Panc1 (cell line): ENCODE measurements at regions not wholly inside any gene's neighbourhood (a gene's known extent, or its start where the extent isn't known, plus 50 kb on each side); places are given as distances from the start of the nearest gene placed in this dataset.

Experiments
- ATAC-seq: fragments of 200-7000 bp; cut with Tn5 transposase; 2 replicates; pipeline ENCODE4 v1.9.1; 2020; ENCODE audit warnings: mild to moderate bottlenecking, moderate library complexity
- BruUV-seq: library from RNA; stranded (reverse); fragments of 400-500 nt; replicated peaks from 2 replicates; lab custom pipeline; 2021; lab: Mats Ljungman, UMichigan
- CTCF ChIA-PET: fragments of 300-600 bp; sonication (Branson Sonifier 250); formaldehyde crosslinking; loops from one replicate; lab custom pipeline; 2022; ENCODE audit warnings: antibody characterized with exemption; lab: Charles Lee
- POLR2A ChIA-PET: fragments of 300-600 bp; sonication (Branson Sonifier 250); formaldehyde crosslinking; loops from one replicate; lab custom pipeline; 2022; ENCODE audit warnings: antibody characterized with exemption; lab: Charles Lee
- DNase-seq: peaks from one replicate; pipeline ENCODE4 v3.0.0-alpha.2; 2010; ENCODE audit warnings: low read depth, low spot score
- H3K27ac ChIP-seq: 2 replicates; pipeline ENCODE4 v1.5.1; 2011; ENCODE audit warnings: mild to moderate bottlenecking, low read length, inconsistent platforms
- H3K27me3 ChIP-seq: fragments of 200-500 bp; sonication (Bioruptor generic); 2 replicates; pipeline ENCODE4 v1.6.0; 2014; ENCODE audit warnings: low read length, inconsistent platforms; ENCODE audit not compliant: control insufficient read depth, insufficient read depth
- H3K36me3 ChIP-seq: fragments of 200-500 bp; sonication (Bioruptor generic); 2 replicates; pipeline ENCODE4 v1.5.1; 2014; ENCODE audit warnings: inconsistent platforms, mild to moderate bottlenecking, low read length, moderate library complexity; ENCODE audit not compliant: control insufficient read depth, insufficient read depth
- H3K4me1 ChIP-seq: 2 replicates; pipeline ENCODE4 v1.5.1; 2011; ENCODE audit warnings: inconsistent platforms, mild to moderate bottlenecking, low read length, moderate library complexity; ENCODE audit not compliant: control insufficient read depth, insufficient read depth
- H3K4me3 ChIP-seq, 2 experiments: 2 replicates each; pipeline ENCODE4 v1.5.1; 2011 to 2012; ENCODE audit warnings: low read depth in 2 of 2, low read length in 2 of 2, mild to moderate bottlenecking in 2 of 2, inconsistent platforms in 1 of 2, moderate library complexity in 1 of 2
- H3K9me3 ChIP-seq: fragments of 200-500 bp; sonication (Bioruptor generic); 2 replicates; pipeline ENCODE4 v1.5.1; 2014; ENCODE audit warnings: low read depth, mild to moderate bottlenecking, inconsistent platforms, low read length, moderate library complexity; ENCODE audit not compliant: control insufficient read depth, insufficient read depth
- POLR2AphosphoS5 ChIP-seq: IDR thresholded peaks from 2 replicates; pipeline ENCODE4 v1.6.1; 2012; ENCODE audit warnings: mild to moderate bottlenecking, low read depth, low read length, moderate library complexity
- REST ChIP-seq, 2 experiments: IDR thresholded peaks; 2 replicates each; pipeline ENCODE4 v1.6.1; 2011 to 2012; ENCODE audit warnings: low read depth in 2 of 2, control low read depth in 1 of 2, low read length in 1 of 2, mild to moderate bottlenecking in 1 of 2, moderate library complexity in 1 of 2; ENCODE audit not compliant: insufficient read depth in 1 of 2
- SIN3A ChIP-seq: IDR thresholded peaks from 2 replicates; pipeline ENCODE4 v1.6.1; 2012; ENCODE audit warnings: low read depth, mild to moderate bottlenecking, low read length, moderate library complexity, borderline replicate concordance; ENCODE audit not compliant: insufficient read depth
- TCF7L2 ChIP-seq: IDR thresholded peaks from 2 replicates; pipeline ENCODE4 v1.6.1; 2011; ENCODE audit warnings: mild to moderate bottlenecking, low read depth, low read length, inconsistent platforms
- in situ Hi-C: cut with HindIII; loops from 2 replicates; pipeline ENCODE4 v1.10.0; 2016; ENCODE audit warnings: low sequenced_read_pairs, low pct_unique_long_range_greater_than_20kb
- intact Hi-C: fragments of 100-400 bp; cut with micrococcal nuclease; formaldehyde crosslinking; loops from one replicate; pipeline ENCODE4 v1.10.0; 2022; ENCODE audit not compliant: unreplicated experiment
- TF ChIP-seq, protein P1 (sequence below): fragments of 450-650 bp; IDR thresholded peaks from 2 replicates; pipeline ENCODE4 v1.5.1; 2017; ENCODE audit warnings: mild to moderate bottlenecking

- H3K27ac ChIP-seq: no peak overlapping the region
- POLR2A ChIA-PET: no interaction called here
- no peaks in the 10 kb centered on the region for H3K36me3 ChIP-seq
- intact Hi-C loops (no loop called here), in situ Hi-C loops (no loop called here)
- CTCF ChIA-PET: no interaction called here
- BruUV-seq: no TSS peak
- no peak overlapping the region for H3K4me3 ChIP-seq
- ATAC-seq (no peak), DNase-seq (no peak)
- no peaks in the 10 kb centered on the region for H3K27me3 ChIP-seq
- H3K9me3 ChIP-seq: no peaks in the 10 kb centered on the region
- TF ChIP-seq POLR2AphosphoS5 (no peak), SIN3A (no peak), TCF7L2 (no peak), REST (IDR thresholded peaks at IDR 0.05; ENCODE audit: insufficient read depth in 1 of 2, low read depth in 2 of 2, low read length in 1 of 2) (no peak)
- TF ChIP-seq, protein P1, sequence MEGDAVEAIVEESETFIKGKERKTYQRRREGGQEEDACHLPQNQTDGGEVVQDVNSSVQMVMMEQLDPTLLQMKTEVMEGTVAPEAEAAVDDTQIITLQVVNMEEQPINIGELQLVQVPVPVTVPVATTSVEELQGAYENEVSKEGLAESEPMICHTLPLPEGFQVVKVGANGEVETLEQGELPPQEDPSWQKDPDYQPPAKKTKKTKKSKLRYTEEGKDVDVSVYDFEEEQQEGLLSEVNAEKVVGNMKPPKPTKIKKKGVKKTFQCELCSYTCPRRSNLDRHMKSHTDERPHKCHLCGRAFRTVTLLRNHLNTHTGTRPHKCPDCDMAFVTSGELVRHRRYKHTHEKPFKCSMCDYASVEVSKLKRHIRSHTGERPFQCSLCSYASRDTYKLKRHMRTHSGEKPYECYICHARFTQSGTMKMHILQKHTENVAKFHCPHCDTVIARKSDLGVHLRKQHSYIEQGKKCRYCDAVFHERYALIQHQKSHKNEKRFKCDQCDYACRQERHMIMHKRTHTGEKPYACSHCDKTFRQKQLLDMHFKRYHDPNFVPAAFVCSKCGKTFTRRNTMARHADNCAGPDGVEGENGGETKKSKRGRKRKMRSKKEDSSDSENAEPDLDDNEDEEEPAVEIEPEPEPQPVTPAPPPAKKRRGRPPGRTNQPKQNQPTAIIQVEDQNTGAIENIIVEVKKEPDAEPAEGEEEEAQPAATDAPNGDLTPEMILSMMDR: no peak
- no peaks in the 10 kb centered on the region for H3K4me1 ChIP-seq
Measured at GRCh38 chr7:70953331-70953741, 178.6 kb upstream of the GALNT17 start.

DNA sequence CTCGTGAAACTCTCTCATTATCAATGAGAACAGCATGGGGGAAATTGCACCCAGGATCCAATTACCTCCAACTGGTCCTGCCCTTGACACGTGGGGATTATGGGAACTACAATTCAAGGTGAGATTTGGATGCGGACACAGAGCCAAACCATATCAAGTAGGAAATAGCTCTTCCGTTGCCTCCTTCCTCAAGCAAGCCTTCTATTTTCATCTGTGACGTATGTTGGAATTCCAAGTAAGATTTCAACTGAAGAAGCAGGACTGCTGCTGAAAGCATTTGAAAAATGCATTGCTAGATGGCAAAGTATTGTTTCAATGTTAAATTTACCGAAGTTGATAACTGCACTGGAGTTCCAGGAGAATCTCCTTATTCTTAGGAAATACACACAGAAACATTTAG is 178.1 kb upstream of the GALNT17 start:
- H3K27ac ChIP-seq: no peak overlapping the region
- intact Hi-C loops: no loop called here
- no peaks in the 10 kb centered on the region for H3K36me3 ChIP-seq
- no peak for DNase-seq
- no peak for ATAC-seq
- H3K4me3 ChIP-seq: no peak overlapping the region
- no peaks in the 10 kb centered on the region for H3K9me3 ChIP-seq
- ChIA-PET POLR2A (no interaction called here), CTCF (no interaction called here)
- H3K27me3 ChIP-seq: no peaks in the 10 kb centered on the region
- TF ChIP-seq SIN3A (no peak), TCF7L2 (no peak), POLR2AphosphoS5 (no peak), REST (IDR thresholded peaks at IDR 0.05; ENCODE audit: insufficient read depth in 1 of 2, low read depth in 2 of 2, low read length in 1 of 2) (no peak)
- TF ChIP-seq, protein P1: no peak
- in situ Hi-C loops: no loop called here
- no peaks in the 10 kb centered on the region for H3K4me1 ChIP-seq
- BruUV-seq: no TSS peak
